Fibroblast of mammary gland (primary cell): ENCODE measurements at regions not wholly inside any gene's neighbourhood (a gene's known extent, or its start where the extent isn't known, plus 50 kb on each side); places are given as distances from the start of the nearest gene placed in this dataset.

Source experiments
- DNase-seq: peaks from one replicate; pipeline ENCODE4 v3.0.0-alpha.2; 2010; ENCODE audit warnings: low read depth
- H3K4me3 ChIP-seq: 2 replicates; pipeline ENCODE4 v1.5.1; 2011; ENCODE audit warnings: low read depth, mild to moderate bottlenecking, low read length, moderate library complexity; ENCODE audit not compliant: control insufficient read depth
- CTCF ChIP-seq: conservative IDR thresholded peaks from 2 replicates; pipeline ENCODE4 v1.5.1; 2011; ENCODE audit warnings: low read depth, low read length, inconsistent platforms; ENCODE audit not compliant: control insufficient read depth, insufficient read depth

GRCh38 chr11:41917900-41918299, 458.4 kb upstream of the LRRC4C start:
- no peak for DNase-seq
- H3K4me3 ChIP-seq = no peak overlapping the region
- no peak for TF ChIP-seq CTCF

GRCh38 chr11:41920374-41920773, 460.9 kb upstream of the LRRC4C start:
- TF ChIP-seq CTCF = no peak
- H3K4me3 ChIP-seq = no peak overlapping the region
- no peak for DNase-seq

GRCh38 chr11:41921746-41922390, 462.4 kb upstream of the LRRC4C start:
- no peak for DNase-seq
- TF ChIP-seq CTCF = no peak
- no peak overlapping the region for H3K4me3 ChIP-seq

- no peak for DNase-seq
- H3K4me3 ChIP-seq = no peak overlapping the region
- no peak for TF ChIP-seq CTCF
These were observed 466.9 kb upstream of the LRRC4C start for GRCh38 chr11:41926339-41926738.

GRCh38 chr11:41935241-41935640, 475.8 kb upstream of the LRRC4C start:
- no peak for DNase-seq
- H3K4me3 ChIP-seq = no peak overlapping the region
- no peak for TF ChIP-seq CTCF

- H3K4me3 ChIP-seq = no peak overlapping the region
- TF ChIP-seq CTCF = no peak
- no peak for DNase-seq
These were observed 476.3 kb upstream of the LRRC4C start for GRCh38 chr11:41935795-41936194.

GRCh38 chr11:41943656-41944055, 484.2 kb upstream of the LRRC4C start:
- no peak for DNase-seq
- no peak for TF ChIP-seq CTCF

More at GRCh38 chr11:41943656-41944055, 484.2 kb upstream of the LRRC4C start:
- H3K4me3 ChIP-seq = no peak overlapping the region
